GM12878 (cell line): ENCODE measurements at regions not wholly inside any gene's neighbourhood (a gene's known extent, or its start where the extent isn't known, plus 50 kb on each side); places are given as distances from the start of the nearest gene placed in this dataset.

Experiments used
- EP300 ChIP-seq, 2 experiments: fragments of 150-350 bp in 1 of 2; IDR thresholded peaks; 2 replicates each; pipeline ENCODE4 v1.6.1; 2011 to 2012; ENCODE audit warnings: low read depth in 2 of 2, low read length in 2 of 2, borderline replicate concordance in 1 of 2, improper control_type of control experiment in 1 of 2, inconsistent platforms in 1 of 2; ENCODE audit not compliant: control insufficient read depth in 1 of 2
- TF ChIP-seq, protein P1 (sequence below): fragments of 450-650 bp; IDR thresholded peaks from 2 replicates; pipeline ENCODE4 v1.6.1; 2016; ENCODE audit warnings: mild to moderate bottlenecking, moderate library complexity, borderline replicate concordance

DNA sequence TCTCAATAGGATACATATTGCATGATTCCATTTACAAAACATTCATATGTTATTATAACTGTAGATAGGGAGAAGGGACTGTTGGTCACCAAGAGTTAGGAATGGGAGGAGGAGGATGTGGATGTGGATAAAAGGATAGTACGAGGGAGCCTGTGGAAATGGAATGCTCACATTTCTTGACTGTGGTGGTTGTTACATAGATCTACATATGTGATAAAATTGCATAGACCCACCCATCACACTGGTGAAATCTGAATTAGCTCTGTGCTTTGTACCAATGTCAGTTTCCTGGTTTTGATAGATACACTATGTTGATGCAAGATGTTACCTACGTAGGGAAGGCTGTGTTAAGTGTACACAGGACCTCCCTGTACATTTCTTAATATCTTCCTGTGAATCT, 233.5 kb upstream of the MTPN start:
- TF ChIP-seq EP300 (IDR thresholded peaks at IDR 0.05; ENCODE audit: borderline replicate concordance in 1 of 2, control insufficient read depth in 1 of 2, low read depth in 2 of 2, low read length in 2 of 2), result no peak
- TF ChIP-seq, protein P1, sequence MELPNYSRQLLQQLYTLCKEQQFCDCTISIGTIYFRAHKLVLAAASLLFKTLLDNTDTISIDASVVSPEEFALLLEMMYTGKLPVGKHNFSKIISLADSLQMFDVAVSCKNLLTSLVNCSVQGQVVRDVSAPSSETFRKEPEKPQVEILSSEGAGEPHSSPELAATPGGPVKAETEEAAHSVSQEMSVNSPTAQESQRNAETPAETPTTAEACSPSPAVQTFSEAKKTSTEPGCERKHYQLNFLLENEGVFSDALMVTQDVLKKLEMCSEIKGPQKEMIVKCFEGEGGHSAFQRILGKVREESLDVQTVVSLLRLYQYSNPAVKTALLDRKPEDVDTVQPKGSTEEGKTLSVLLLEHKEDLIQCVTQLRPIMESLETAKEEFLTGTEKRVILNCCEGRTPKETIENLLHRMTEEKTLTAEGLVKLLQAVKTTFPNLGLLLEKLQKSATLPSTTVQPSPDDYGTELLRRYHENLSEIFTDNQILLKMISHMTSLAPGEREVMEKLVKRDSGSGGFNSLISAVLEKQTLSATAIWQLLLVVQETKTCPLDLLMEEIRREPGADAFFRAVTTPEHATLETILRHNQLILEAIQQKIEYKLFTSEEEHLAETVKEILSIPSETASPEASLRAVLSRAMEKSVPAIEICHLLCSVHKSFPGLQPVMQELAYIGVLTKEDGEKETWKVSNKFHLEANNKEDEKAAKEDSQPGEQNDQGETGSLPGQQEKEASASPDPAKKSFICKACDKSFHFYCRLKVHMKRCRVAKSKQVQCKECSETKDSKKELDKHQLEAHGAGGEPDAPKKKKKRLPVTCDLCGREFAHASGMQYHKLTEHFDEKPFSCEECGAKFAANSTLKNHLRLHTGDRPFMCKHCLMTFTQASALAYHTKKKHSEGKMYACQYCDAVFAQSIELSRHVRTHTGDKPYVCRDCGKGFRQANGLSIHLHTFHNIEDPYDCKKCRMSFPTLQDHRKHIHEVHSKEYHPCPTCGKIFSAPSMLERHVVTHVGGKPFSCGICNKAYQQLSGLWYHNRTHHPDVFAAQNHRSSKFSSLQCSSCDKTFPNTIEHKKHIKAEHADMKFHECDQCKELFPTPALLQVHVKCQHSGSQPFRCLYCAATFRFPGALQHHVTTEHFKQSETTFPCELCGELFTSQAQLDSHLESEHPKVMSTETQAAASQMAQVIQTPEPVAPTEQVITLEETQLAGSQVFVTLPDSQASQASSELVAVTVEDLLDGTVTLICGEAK, result no peak
